Forelimb muscle (tissue), 1 donor: ENCODE measurements at regions not wholly inside any gene's neighbourhood (a gene's known extent, or its start where the extent isn't known, plus 50 kb on each side); places are given as distances from the start of the nearest gene placed in this dataset.
"Not testable (repeated sequence)": the region's sequence is repeated elsewhere in the genome, so short reads cannot be mapped to it uniquely, and the experiment has no call there.

Experiments used
- DNase-seq: peaks from one replicate; pipeline ENCODE4 v3.0.0-alpha.2; 2013; ENCODE audit warnings: low read depth

DNA sequence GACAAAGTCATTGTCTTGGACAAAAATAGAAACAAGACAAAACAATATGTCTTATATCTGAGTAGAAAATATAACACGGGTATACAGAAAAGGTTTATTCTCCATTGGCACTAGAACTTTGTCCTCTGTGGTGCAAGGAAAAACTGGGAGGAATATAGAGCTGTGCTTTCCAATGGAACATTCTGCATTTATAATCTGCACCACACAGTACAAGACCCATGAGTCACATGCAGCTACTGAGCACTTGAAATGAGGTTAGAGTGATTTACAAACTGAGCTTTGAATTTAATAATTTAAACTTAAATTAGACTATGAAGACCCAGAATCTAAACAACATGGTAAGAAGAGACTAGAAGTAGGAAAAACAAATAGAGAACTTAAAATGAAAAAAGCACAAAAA, 86.1 kb downstream of the RAP2A start:
- DNase-seq = no peak

GRCh38 chr13:97520866-97521265, 86.9 kb downstream of the RAP2A start:
- DNase-seq = no peak

- no peak for DNase-seq
These were observed 87.8 kb downstream of the RAP2A start for GRCh38 chr13:97521726-97522125.

DNA sequence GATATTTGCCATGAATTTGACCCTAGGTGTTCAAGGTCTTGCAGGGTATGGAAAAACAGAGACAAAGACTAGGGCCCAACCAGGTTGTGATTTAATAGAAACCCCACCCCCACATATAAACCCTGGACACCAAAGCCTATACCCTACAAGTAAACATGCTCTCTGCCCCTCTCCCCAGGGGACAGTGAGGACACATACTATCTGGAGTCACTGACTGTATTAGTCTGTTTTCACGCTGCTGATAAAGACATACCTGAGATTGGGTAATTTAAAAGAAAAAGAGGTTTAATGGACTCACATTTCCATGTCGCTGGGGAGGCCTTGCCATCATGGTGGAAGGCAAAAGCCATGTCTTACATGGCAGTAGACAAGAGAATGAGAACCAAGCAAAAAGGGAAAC, 88.3 kb downstream of the RAP2A start:
- DNase-seq = no peak

DNA sequence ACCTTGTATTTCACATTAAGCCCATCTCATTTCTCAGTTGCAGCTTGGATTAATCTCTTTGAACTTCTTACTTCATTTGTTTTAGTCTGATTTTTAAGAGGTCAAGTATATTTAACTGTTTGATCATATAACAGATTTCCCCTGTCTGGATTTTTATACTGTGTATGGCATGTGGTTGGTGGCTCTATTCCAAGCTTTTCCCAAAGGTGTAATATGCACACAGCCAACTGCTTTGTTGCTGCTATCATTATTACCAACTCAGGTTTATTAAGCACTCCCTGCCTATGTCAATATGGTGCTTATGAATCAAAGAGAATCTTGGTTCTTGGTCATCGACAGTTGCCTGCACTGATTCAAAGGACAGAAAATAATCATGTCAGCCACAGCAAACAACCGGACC, 92.6 kb downstream of the RAP2A start:
- no peak for DNase-seq

DNA sequence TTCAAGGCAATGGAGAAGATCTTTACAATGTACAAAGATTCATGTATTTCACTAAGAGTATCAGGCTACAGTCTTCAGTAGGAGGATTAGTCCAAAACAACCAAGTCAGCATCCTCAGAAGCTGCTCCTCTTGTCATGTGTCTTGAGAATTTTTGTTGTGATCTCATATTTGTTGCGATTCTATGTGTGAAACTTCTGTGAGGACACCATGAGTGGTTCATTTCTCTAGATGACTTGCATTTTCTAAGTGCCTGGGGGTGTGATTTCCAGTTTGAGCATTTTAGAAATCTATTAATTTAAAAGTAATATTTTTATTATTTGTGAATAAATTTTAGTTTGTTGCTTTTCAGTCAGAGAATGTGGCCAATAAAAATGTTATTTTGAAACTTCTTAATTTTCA, 94.5 kb downstream of the RAP2A start:
- no peak for DNase-seq

- no peak for DNase-seq
These were observed 100.6 kb downstream of the RAP2A start for GRCh38 chr13:97534540-97534939.

- DNase-seq = no peak
These were observed 101.6 kb downstream of the RAP2A start for GRCh38 chr13:97535614-97536013.

DNA sequence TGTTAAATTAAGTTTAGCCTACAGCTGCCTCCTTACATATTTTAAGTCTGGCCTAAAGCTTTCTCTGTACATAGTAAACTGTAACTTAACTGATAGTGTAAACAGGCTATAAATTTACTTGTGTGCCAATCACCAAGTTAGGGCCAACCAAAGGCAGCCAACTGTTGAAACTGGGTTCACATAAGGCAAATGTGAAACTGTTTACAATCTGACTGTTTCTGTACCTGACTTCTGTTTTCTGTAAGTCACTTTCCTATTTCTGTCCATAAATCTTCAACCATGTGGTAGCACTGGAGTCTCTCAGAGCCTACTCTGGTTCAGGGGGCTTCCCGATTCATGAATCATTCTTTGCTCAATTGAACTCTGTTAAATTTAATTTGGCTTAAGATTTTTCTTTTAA, 103.1 kb downstream of the RAP2A start:
- DNase-seq = no peak

DNA sequence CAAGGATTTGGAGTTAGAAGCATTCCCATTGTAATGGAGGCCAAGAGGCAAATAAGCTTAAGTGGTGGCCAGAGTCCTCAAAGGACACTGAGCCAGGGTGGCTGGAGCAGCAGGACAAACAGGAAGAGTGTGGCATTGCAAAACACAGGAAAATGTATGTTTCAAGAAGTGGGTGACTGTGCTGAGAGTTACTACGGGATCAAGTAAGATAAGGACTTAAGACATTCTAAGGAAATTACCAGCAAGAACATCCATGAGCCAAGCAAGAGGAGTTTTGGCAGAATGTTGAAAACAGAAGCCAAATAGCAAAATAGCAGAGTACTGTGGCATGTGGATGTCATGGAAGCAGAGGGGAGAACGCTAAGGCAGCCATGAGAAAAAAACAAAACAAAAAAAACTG, 104.2 kb downstream of the RAP2A start:
- no peak for DNase-seq

DNA sequence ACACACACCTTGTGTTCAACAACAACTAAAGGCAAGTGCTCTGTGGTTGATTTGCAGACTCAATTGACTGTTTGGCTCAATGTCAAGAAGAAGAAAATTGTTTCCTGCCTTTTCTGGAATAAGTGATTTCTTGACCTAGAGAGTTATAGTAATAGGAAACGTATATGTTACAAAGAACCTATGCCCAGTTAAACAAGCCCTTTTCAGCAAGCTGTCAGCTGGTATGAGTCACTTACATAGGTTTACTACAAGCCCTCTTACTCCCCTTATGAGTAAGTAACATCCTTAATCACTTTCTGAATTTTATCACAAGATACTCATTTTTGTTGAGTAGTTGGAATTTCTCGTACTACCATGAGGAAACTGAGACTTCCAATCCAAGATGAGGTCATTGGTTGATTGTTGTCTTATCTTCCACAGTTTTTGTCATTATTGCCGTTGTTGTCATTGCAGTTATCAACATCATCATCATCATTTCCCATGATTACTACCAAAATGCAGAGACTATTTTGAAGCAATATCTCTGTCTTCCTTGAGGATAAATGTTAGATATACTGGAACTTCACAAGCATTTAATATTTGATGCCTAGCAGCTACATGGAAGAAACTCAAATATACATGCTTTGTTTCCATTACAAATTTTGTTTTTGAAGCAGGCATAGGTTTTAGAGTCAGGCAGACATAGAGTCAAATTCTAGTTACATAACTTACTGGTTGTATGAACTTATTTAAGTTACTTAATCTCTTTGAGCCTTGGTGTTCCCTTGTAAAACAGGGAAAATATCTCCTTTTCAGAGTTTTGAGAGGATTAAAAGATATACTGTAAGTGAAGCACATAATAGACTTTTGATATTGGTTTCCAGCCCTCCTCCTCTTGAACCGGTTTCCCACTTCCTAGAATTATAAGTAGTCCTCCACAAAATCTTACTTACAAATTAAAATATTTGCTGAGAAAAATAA, 106.0 kb downstream of the RAP2A start:
- DNase-seq = no peak

- peak; percentile 22 for DNase-seq
These were observed 106.7 kb downstream of the RAP2A start for GRCh38 chr13:97540696-97541095.

GRCh38 chr13:97542102-97542685, 108.2 kb downstream of the RAP2A start:
- no peak for DNase-seq

DNA sequence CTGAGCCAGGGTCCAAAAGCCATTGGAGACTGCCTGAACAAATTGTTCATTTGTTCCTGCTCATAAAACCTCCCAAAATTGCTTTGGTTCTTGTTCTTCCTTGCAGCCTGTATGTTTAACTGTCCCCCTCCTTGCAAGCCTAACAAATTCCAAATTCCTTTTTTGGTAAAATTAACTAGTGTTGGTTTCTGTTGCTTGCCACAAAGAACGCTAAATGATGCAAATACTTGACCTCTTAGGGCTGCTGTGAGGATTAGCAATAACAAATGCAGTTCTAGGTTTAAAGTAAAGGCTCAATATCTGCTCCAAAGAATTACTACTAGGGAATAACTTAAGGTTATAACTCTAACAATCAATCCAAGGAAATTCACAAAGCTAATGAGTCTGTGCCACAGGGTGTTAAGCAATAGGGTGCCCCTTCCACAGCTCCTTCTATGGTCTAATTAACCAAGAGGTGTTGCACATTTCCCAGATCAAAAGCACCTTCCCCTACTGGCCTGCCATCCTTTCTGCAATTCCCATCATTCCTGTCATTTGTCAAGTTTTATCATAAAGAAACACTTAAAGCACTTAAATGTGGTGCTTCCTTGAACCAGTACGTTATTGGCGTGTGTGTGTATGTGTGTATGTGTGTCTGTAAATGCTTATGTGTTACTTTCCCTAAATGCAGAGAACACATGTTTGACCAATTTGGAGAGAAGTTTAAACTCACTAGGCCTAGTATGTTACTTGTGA, 110.2 kb downstream of the RAP2A start:
- DNase-seq = no peak

- DNase-seq = not testable (repeated sequence)
These were observed 111.1 kb downstream of the RAP2A start for GRCh38 chr13:97544971-97545499.

DNA sequence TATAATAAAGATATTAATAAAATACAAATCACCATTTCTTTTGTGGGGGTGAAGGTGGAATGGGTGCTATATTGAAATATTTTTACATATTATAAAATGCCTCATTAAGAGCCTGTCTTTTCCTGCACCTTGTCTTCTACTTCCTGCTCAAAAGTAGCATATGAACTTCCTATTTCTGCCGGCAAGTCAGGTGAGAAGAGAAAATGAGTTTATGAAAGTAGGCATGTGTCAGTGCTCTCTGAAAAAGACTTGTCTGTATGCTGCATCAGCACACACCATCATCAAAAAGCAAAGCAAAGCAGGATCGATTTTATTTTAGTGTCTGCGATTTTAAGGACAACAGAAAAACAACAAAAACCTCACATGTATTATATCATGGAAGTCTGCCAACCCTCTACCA, 114.2 kb downstream of the RAP2A start:
- DNase-seq = no peak

- no peak for DNase-seq
These were observed 114.7 kb downstream of the RAP2A start for GRCh38 chr13:97548711-97549110.

GRCh38 chr13:97549201-97549600, 115.2 kb downstream of the RAP2A start:
- DNase-seq = no peak

- no peak for DNase-seq
These were observed 120.5 kb downstream of the RAP2A start for GRCh38 chr13:97554496-97554895.

- no peak for DNase-seq
These were observed 121.1 kb downstream of the RAP2A start for GRCh38 chr13:97555034-97555433.

- no peak for DNase-seq
These were observed 125.1 kb downstream of the RAP2A start for GRCh38 chr13:97559030-97559429.

DNA sequence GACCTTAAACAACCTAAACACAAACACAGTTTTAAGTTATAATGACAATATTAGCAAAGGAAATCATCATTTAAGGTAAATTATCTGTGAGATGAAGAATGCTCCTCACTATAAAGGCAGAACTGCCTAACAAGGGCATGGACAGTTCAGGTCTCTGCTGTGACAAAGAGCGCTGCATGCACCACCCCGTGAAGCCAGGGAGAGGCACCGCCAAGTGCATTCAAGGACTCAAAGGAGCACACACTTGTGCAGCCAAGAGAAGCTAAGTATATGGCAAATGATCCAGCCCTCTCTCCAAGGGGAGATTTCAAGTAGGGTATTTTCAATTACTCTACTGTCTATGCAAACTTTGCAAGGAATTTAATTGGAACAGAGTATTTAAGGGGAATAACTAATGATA, 126.0 kb downstream of the RAP2A start:
- no peak for DNase-seq
